OCI-LY3 (cell line): ENCODE measurements at regions not wholly inside any gene's neighbourhood (a gene's known extent, or its start where the extent isn't known, plus 50 kb on each side); places are given as distances from the start of the nearest gene placed in this dataset.

Experiments
- H2AFZ ChIP-seq: fragments of 200-600, 300-600 bp; shearing (Covaris generic); 2 replicates; pipeline ENCODE4 v1.6.0; 2014; ENCODE audit warnings: antibody characterized with exemption, low read depth, low read length
- H3K27ac ChIP-seq: fragments of 200-600, 300-600 bp; sonication (generic); 2 replicates; pipeline ENCODE4 v1.5.1; 2014; ENCODE audit warnings: mild to moderate bottlenecking, low read length, moderate library complexity, mixed read lengths
- H3K27me3 ChIP-seq: fragments of 200-600, 300-600 bp; sonication (generic); 2 replicates; pipeline ENCODE4 v1.6.1; 2014; ENCODE audit warnings: low read depth, low read length, mixed read lengths
- H3K36me3 ChIP-seq: fragments of 200-600, 300-600 bp; sonication (generic); replicated peaks from 2 replicates; pipeline ENCODE3; 2014; ENCODE audit warnings: low read depth, low read length, mixed read lengths
- H3K4me1 ChIP-seq: fragments of 300-600, 200-600 bp; sonication (generic); 2 replicates; pipeline ENCODE4 v1.6.1; 2014; ENCODE audit warnings: low read length, mixed read lengths
- H3K4me2 ChIP-seq: fragments of 200-600, 300-600 bp; sonication (generic); 2 replicates; pipeline ENCODE4 v1.6.1; 2014; ENCODE audit warnings: low read length, mixed read lengths
- H3K4me3 ChIP-seq: fragments of 300-600, 200-600 bp; sonication (generic); 2 replicates; pipeline ENCODE4 v1.5.1; 2014; ENCODE audit warnings: antibody characterized with exemption, mild to moderate bottlenecking, low read length, moderate library complexity
- H3K79me2 ChIP-seq: fragments of 300-600, 200-600 bp; shearing (Covaris generic); 2 replicates; pipeline ENCODE4 v1.6.1; 2014; ENCODE audit warnings: mild to moderate bottlenecking, low read length, mixed read lengths
- H3K9ac ChIP-seq: fragments of 300-600, 200-600 bp; shearing (Covaris generic); 2 replicates; pipeline ENCODE4 v1.6.0; 2014; ENCODE audit warnings: mild to moderate bottlenecking, low read length, moderate library complexity
- H3K9me3 ChIP-seq: fragments of 200-600, 300-600 bp; shearing (Covaris generic); 2 replicates; pipeline ENCODE4 v1.6.1; 2014; ENCODE audit warnings: low read length, mixed read lengths; ENCODE audit not compliant: insufficient read depth
- H4K20me1 ChIP-seq: fragments of 200-600, 300-600 bp; sonication (generic); 2 replicates; pipeline ENCODE4 v1.6.1; 2016; ENCODE audit warnings: low read length, mixed read lengths; ENCODE audit not compliant: insufficient read depth
- EZH2phosphoT487 ChIP-seq: fragments of 200-600 bp; shearing (Covaris generic); IDR thresholded peaks from 2 replicates; pipeline ENCODE4 v1.6.1; 2018; ENCODE audit warnings: antibody characterized with exemption, mixed run types, low read depth
- TF ChIP-seq, protein P1 (sequence below): fragments of 200-600, 300-600 bp; sonication (generic); IDR thresholded peaks from 2 replicates; pipeline ENCODE4 v1.5.1; 2014; ENCODE audit warnings: antibody characterized with exemption, low read length, low read depth

DNA sequence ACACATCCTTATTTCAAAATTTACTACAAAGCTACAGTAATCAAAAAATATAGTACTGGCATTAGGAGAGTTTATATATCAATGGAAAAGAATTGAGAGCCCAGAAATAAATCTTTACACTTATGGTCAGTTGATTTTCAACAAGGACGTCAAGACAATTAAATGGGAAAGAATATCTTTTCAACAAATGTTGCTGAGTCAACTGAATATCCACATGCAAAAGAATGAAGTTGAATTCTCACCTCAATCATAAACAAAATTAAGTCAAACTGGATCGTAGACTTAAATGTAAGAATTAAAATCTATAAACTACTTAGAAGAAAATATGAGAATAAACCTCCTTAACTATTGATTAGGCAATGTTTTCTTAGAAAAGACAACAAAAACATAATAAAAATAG is 61.5 kb upstream of the PRR16 start:
- H3K27ac ChIP-seq = no peak overlapping the region
- TF ChIP-seq, protein P1, sequence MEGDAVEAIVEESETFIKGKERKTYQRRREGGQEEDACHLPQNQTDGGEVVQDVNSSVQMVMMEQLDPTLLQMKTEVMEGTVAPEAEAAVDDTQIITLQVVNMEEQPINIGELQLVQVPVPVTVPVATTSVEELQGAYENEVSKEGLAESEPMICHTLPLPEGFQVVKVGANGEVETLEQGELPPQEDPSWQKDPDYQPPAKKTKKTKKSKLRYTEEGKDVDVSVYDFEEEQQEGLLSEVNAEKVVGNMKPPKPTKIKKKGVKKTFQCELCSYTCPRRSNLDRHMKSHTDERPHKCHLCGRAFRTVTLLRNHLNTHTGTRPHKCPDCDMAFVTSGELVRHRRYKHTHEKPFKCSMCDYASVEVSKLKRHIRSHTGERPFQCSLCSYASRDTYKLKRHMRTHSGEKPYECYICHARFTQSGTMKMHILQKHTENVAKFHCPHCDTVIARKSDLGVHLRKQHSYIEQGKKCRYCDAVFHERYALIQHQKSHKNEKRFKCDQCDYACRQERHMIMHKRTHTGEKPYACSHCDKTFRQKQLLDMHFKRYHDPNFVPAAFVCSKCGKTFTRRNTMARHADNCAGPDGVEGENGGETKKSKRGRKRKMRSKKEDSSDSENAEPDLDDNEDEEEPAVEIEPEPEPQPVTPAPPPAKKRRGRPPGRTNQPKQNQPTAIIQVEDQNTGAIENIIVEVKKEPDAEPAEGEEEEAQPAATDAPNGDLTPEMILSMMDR = no peak
- TF ChIP-seq EZH2phosphoT487 = no peak
- H3K9ac ChIP-seq = no peak overlapping the region
- H3K4me3 ChIP-seq = no peak overlapping the region
- no peaks in the 10 kb centered on the region; the same call in 1 of the 2 replicates for H3K4me1 ChIP-seq
- no peaks in the 10 kb centered on the region for H3K9me3 ChIP-seq
- no peaks in the 10 kb centered on the region for H3K27me3 ChIP-seq
- H2AFZ ChIP-seq = no peak overlapping the region
- H3K79me2 ChIP-seq = no peaks in the 10 kb centered on the region
- no peak overlapping the region for H3K4me2 ChIP-seq
- no peaks in the 10 kb centered on the region for H4K20me1 ChIP-seq
- H3K36me3 ChIP-seq = no peaks in the 10 kb centered on the region

GRCh38 chr5:120405286-120405864 is 58.7 kb upstream of the PRR16 start:
- H3K36me3 ChIP-seq = no peaks in the 10 kb centered on the region
- no peak overlapping the region for H3K9ac ChIP-seq
- no peak overlapping the region for H3K4me2 ChIP-seq
- no peaks in the 10 kb centered on the region for H4K20me1 ChIP-seq
- H3K27ac ChIP-seq = no peak overlapping the region
- no peaks in the 10 kb centered on the region for H3K27me3 ChIP-seq
- H3K4me1 ChIP-seq = no peaks in the 10 kb centered on the region; the same call in 1 of the 2 replicates
- no peak overlapping the region for H2AFZ ChIP-seq
- no peak overlapping the region for H3K4me3 ChIP-seq
- H3K9me3 ChIP-seq = no peaks in the 10 kb centered on the region
- TF ChIP-seq, protein P1 = no peak
- TF ChIP-seq EZH2phosphoT487 = no peak
- H3K79me2 ChIP-seq = no peaks in the 10 kb centered on the region

DNA sequence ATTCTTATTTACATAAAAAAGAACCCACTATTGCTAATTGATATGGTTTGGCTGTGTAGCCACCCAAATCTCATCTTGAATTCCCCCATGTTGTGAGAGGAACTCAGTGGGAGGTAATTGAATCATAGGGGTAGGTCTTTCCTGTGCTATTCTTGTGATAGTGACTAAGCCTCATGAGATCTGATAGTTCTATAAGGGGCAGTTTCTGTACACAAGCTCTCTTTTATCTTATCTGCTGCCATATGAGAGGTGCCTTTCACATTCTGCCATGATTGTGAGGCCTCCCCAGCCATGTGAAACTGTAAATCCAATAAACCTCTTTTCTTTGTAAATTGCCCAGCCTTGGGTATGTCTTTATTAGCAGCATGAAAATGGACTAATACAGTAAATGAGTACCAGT is 58.2 kb upstream of the PRR16 start:
- H2AFZ ChIP-seq = no peak overlapping the region

GRCh38 chr5:120413686-120414085 is 50.4 kb upstream of the PRR16 start:
- H3K27me3 ChIP-seq = no peaks in the 10 kb centered on the region
- no peaks in the 10 kb centered on the region for H3K79me2 ChIP-seq
- H2AFZ ChIP-seq = no peak overlapping the region
- no peaks in the 10 kb centered on the region for H4K20me1 ChIP-seq
- no peak for TF ChIP-seq EZH2phosphoT487
- TF ChIP-seq, protein P1 = no peak
- no peaks in the 10 kb centered on the region for H3K4me1 ChIP-seq
- H3K9me3 ChIP-seq = no peaks in the 10 kb centered on the region
- H3K9ac ChIP-seq = no peak overlapping the region
- no peak overlapping the region for H3K4me2 ChIP-seq
- H3K27ac ChIP-seq = no peak overlapping the region
- no peaks in the 10 kb centered on the region for H3K36me3 ChIP-seq
- no peak overlapping the region for H3K4me3 ChIP-seq

More for the DNA sequence above, 58.2 kb upstream of the PRR16 start:
- Histone ChIP-seq H3K79me2 (no peaks in the 10 kb centered on the region), H3K27me3 (no peaks in the 10 kb centered on the region), H3K4me3 (no peak overlapping the region), H3K9me3 (no peaks in the 10 kb centered on the region), H3K4me2 (no peak overlapping the region), H3K4me1 (no peaks in the 10 kb centered on the region; the same call in 1 of the 2 replicates), H3K27ac (no peak overlapping the region), H3K36me3 (no peaks in the 10 kb centered on the region), H3K9ac (no peak overlapping the region), H4K20me1 (no peaks in the 10 kb centered on the region)
- TF ChIP-seq, protein P1 = no peak
- TF ChIP-seq EZH2phosphoT487 = no peak
